HG03439 (cell line): ENCODE measurements at regions not wholly inside any gene's neighbourhood (a gene's known extent, or its start where the extent isn't known, plus 50 kb on each side); places are given as distances from the start of the nearest gene placed in this dataset.
"Not testable (repeated sequence)": the region's sequence is repeated elsewhere in the genome, so short reads cannot be mapped to it uniquely, and the experiment has no call there.

Source experiments
- ATAC-seq: cut with Tn5 transposase; IDR thresholded peaks from one replicate; pipeline ENCODE4 v1.9.1; 2021; ENCODE audit warnings: mild to moderate bottlenecking, moderate library complexity; ENCODE audit not compliant: unreplicated experiment

GRCh38 chr4:26199596-26199995 lies 121.2 kb upstream of the RBPJ start:
- ATAC-seq: no peak

DNA sequence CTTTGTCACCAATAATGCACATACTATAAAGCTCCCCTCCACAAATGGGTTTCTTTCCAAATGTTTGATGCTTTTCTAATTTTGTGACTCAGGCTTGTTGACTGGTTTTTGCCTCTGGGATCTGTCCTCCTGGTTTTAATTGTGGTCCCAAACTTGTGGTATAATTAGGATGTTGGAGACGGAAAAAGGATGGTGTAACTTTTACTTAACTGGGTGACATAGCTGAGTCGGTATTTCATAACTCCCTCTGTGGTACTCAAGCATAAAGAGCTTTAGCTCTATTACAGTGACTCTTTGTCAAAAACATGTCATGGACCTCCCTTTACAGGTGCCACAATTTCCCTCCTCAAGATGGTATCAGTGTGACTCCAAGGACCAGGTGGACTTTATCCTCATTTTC lies 119.7 kb upstream of the RBPJ start:
- no peak for ATAC-seq

DNA sequence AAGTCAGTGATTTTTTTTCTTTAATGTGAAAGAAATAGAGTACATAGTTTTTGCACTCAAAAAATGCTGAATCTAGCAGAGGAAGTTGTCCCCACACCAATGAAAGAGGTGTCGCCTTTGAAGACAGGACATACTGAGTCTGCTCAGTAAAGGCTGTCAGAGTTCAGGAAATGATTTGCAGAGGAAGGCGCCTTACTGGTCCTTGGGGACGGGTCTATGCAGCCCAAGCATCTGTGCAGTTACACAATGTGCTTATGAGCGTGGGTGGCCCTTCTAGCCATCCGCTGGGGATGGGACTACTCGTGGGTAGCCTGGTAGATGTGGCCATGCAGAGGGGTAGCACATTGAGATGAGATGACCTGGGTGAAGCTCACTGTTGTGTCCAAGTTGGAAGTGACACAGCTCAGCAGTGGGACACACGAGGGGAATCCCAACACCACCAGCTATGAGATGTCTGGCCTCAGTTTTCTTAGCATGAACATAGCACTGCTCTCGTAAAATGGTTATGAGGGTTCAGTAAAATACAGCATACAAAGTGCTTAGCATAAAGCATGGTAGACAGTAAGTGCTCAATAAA lies 116.5 kb upstream of the RBPJ start:
- ATAC-seq: no peak

GRCh38 chr4:26204911-26205370 lies 115.9 kb upstream of the RBPJ start:
- no peak for ATAC-seq

GRCh38 chr4:26206339-26206738 lies 114.5 kb upstream of the RBPJ start:
- no peak for ATAC-seq

DNA sequence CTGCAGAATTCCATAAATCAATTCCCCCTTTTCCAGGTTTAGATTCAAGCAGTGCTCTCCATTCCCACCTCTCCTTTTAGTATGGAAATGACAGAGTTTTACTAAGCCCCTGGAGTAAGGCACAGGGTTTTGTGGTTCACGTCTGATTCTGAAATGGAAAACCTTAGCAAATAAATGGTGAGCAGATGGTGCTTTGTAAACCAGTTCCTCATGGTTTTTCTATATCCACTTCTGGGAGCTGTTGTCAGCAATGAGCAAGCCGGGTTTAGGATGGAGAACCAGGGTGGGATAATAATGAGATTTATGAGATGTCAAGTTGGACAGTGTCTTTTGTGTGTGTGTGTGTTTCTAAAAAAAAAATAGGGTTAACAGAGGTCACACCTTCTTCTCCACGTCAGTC lies 113.8 kb upstream of the RBPJ start:
- ATAC-seq: no peak

DNA sequence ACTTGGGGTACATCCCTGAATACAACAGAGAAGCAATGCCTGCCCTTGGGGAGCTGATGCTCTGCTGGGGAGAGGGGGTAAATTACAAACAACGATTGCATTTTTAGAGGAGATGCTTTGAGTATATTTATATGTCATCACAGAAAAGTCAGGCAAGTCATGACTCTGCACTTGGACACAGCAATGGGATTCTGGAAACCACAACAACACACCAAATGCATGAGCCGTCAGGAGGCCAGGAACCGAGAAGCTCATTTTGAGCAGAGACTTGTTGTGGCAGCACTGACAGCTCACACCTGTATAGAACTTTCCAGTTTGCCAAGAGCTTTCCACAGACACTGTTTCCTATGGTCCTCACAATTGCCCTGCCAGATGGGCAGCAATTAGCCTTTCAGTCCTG lies 113.2 kb upstream of the RBPJ start:
- ATAC-seq: no peak

- ATAC-seq: no peak
Measured at GRCh38 chr4:26208237-26208994, 112.4 kb upstream of the RBPJ start.

DNA sequence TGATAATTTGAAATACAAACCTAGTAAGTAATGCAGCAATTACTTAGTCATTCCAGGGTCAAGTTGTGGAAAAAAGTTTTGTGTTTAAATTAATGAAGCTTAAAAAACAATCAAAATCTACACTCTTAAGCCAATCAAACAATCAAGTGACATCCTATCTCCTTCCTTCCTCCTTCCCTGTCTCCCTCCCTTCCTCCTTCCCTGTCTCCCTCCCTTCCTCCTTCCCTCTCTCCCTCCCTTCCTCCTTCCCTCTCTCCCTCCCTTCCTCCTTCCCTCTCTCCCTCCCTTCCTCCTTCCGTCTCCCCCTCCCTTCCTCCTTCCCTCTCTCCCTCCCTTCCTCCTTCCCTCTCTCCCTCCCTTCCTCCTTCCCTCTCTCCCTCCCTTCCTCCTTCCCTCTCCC lies 111.4 kb upstream of the RBPJ start:
- ATAC-seq: not testable (repeated sequence)

DNA sequence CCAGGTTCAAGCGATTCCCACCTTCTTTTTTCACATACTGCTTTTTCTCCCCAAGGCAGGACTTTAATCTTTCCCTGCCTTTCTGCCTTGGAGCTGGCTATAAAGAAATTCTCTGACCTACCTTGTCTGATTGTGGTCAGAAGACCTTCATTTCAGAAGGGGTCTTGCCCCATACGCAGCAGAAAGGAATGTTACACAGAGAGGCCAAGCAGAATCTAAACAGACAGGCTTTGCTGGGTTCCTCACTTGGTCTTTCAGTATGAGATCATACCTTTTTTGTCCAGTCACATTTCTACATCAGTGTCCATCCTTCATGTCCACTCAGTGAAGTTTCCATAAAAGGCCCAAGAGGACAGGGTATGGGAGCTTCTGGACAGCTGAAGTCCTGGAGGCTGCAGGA lies 108.3 kb upstream of the RBPJ start:
- ATAC-seq: no peak

- no peak for ATAC-seq
Measured at GRCh38 chr4:26213317-26213716, 107.5 kb upstream of the RBPJ start.

GRCh38 chr4:26214994-26215393 lies 105.8 kb upstream of the RBPJ start:
- no peak for ATAC-seq

DNA sequence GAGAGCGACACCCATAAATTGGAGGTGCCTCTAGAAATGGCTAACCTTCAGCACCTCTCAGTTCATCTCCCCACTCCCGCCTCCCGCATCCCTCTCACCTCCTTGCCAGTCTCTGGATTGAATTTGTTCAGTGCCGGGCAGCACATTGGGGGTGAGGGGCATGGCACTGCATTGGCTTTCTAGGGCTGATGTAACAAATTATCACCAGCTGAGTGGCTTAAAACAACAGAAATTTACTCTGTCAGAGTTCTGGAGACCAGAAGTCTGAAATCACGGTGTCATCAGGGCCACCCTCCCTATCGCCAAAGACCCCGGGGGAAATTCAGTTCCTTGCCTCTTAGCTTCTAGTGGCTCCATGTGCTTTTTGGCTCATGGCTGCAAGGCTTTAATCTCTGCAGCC lies 105.1 kb upstream of the RBPJ start:
- ATAC-seq: no peak

DNA sequence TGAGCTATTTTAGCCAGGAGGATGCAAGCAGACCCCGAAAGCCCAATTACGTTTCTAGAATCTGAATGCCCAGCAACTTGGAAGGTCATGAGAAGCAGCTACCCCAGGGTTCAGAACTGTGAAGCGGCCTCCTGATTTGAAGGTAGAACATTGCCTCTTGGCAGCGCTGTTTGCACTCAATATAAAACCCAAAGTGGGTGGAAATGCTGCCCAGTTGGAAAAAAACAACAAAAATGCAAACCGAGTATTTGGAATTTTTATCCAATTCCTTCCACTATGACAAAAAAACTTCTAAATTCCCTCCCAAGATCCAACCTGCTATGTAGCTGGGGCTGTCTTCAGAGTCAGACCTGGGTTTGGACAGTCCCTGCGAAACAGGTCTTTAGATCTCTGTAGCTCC lies 103.3 kb upstream of the RBPJ start:
- no peak for ATAC-seq

DNA sequence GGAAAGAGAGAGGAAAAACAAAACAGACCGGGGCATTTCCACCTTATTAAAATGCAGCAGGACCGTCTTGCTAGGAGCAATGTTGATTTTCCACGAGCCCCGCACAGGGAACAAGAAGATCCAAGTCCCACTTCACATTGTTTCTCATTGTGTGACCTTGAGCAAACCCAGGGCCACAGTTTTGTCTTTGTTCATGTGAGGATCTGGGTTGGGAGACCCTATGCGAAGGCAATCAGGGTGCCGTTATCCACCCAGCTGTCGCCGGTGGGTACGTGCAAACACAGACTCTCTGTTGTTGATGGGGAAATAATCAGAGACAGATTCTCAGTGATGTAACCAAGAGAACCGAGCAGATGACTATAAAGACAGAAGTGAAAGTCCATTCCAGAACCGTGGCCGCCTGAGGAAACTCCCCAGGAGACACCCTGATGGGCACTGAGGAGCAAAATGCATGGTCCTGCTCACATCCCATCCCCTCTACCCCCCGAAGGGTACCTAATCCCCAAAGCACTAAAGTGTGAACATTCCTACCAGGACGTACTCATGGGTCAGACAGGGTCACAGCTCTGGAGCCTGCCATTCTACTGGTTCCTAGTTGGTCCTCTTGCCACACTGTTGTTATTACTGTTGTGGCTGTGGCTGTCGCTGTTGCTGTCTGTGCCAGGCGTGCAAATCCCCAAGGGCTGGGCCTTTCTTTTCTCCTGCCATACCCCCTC lies 102.7 kb upstream of the RBPJ start:
- peak; percentile 67 for ATAC-seq

DNA sequence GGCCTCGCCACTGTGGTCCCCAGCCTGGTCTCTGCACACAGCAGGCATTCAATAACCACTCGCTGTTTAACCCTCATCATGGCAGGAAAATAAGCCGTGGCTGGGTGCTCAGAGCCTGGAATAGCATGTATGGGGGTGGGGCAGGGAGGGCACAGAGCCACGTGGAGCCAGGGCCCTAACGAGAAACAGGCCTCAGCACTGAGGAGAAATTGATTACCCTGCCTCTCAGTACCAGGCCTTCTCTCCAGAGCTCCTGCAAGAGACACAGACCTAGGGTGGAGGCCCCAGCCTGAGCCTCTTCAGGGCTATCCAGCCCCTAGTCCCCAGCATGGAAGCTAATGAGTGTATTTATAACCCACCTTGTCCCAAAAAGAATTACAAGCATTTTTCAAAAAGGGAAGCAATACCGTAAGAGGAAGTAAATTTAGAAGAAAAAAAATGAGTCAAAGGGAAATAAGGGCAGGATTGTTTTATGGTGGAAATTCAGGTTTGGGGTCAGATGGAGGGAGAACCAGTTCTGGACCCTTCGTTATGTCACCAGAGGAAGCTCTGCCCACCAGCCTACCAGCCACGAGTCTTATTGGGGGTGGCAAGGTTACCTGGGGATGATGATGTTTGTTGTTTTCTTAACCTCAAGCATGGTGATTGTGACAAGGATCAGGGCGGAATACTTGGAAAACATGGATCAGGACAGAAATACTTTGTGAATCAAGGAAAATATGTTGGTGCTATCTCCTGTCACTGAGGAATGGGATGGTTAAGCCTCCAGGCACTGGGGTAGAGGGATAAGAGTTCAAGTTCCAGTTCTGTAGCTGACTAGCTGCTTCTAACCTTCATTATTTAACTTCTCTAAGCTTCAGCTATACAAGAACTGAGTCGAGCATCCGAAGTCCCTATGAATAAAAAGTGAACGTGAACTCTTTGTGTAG lies 101.9 kb upstream of the RBPJ start:
- ATAC-seq: peak; percentile 37

- ATAC-seq: no peak
Measured at GRCh38 chr4:26220696-26221095, 100.1 kb upstream of the RBPJ start.

GRCh38 chr4:26223155-26223554 lies 97.7 kb upstream of the RBPJ start:
- no peak for ATAC-seq

DNA sequence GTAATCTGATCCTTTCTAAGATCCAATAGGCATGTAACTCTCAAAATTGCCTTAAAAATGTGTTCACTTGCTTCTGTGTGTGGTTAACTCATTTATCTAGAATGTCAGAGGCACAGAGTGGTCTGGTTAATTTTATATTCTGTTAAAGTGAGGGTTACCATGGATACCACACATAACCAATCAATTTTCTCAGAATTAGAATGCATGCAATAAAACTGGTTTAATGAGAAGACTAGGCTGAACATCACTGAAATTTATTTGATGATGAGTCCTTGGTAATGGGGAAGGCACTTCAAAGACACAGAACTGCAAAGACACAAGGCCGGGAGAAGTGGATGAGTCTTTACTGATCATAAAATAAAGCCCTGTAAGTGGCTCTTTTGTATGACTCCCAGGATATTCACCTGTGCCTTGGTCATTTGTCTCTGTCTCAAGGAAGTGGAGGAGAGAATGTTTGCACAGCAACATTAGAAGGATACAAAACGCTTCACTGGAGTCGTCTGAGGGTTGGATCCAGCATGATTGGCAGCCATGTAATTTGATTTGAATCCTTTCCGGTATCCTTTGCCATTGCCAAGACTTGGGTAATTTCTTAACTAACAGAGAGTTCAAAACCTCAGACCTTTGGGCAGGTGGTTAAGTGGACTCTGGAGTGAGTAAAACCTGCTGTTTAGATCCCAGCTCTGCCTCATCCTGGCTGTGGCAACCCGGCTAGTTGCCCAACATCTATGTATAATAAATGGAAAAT lies 94.0 kb upstream of the RBPJ start:
- ATAC-seq: no peak

- ATAC-seq: no peak
Measured at GRCh38 chr4:26227601-26228229, 93.1 kb upstream of the RBPJ start.
